Stimulated activated naive CD4-positive, alpha-beta T cell (primary cell): ENCODE measurements at regions not wholly inside any gene's neighbourhood (a gene's known extent, or its start where the extent isn't known, plus 50 kb on each side); places are given as distances from the start of the nearest gene placed in this dataset.

ENCODE experiments used
- DNase-seq, 6 experiments: peaks; one replicate each; lab custom pipeline; 2025; lab: John Stamatoyannopoulos, UW

DNA sequence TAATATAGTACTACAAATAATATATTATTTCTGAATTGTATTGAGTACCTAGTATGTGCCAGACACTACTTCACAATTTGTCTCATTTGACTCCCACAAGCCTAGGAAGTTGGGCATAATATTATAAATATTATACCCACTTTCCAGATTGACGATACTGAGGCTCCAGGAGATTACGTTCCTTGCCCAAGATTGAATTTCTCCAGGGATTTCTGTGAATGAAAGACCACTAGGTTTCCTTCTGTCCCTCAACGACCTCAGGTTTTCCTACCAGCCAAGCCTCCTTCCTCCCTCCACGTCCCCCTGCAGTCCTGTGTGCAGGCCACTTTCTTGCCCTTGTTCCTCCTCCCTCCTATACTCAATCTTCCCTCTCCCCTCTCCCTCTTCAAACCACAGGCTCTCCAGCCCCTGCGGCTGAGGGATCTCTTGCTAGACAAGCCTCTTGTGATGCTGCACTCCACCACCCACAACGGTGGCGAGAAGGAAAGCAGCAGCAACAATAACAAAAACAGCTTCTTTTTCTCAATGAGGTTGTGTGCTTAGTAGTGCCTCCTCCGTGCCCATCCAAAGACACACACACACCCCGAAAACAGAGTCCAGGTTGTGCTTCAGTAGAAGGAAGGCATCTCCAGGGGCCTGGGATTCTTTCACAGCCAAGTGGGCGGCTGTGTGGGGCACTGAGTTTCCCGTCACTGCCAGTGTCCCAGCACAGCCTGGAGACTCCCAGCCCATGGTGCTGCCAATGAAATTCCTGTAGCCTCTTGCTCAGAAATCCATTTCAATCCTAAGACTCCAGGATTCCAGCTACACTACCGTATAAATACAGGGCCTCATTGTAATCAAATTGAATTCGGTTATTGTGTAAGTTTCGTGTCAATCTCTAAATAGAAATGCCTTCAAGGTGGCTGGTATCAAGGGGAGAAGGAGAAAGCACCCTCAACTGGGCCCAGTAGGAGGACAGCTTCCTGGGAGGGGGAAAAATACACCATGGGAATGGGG lies 94.4 kb downstream of the NCR2 start:
- DNase-seq: no peak

DNA sequence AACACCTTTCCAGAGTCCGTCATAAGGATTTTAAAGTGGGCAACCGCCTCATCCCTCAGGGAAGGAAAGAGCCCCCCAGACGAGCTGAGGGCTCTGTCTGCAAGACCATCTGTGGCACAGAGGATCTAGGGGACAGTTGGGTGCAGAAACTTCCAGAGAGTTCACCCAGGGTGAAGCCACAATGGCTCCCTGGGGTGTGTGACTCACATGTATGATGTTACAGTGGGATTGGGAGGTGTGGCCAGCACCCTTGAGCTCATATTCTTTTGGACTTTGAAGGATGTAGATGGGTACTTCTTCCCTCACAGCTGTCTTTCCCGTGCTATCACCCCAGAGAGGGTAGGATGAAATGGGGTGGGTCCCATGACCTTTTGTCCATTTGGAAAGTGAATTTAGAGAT lies 95.5 kb downstream of the NCR2 start:
- DNase-seq: no peak

DNA sequence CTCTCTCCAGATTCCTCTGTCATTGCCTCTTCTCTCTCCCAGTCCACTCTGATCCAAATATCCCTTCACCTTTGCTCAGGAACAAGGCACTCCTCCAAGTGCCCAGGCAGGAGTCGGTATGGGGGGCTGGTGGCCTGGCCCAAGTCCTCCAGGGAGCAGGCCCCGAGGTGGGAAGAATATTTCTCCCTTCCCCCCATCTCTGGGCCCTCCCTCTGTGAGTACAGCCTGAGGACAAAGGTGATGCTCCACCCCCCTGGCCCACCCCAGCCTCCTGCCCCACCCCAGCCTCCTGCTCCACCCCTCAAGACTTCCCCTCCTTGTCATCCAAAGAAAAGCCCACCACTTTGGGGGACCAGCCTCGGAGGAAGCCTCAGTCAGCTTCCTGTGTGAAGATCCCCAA lies 96.9 kb downstream of the NCR2 start:
- DNase-seq: no peak

DNA sequence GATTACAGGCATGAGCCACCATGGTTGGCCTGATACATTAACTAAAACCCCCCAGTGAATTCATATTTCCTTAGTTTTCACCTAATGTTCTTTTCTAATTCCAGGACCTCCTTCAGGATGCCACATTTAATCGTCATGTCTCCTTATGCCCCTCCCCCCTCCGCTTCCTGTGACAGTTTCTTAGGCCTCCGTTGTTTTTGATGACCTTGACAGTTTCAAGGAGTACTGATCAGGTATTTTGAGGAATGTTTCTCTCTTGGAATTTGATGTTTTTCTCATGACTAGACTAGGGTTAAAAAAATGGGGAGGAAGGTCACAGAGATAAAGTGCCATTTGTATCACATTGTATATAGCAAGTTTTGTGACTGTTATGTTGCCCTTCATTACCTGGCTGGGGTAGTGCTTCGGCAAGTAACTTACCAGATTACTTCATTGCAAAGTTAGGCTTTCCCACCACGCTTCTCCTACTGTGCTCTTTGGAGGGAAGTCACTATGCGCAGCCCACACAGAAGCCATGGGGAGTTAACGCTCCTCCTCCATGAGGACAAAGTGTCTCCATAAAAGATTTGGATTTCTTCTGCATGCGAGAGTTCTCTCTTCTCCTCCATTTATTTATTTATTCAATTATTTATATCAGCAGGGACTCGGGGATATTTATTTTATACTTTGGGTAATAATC lies 99.5 kb downstream of the NCR2 start:
- DNase-seq: no peak

DNA sequence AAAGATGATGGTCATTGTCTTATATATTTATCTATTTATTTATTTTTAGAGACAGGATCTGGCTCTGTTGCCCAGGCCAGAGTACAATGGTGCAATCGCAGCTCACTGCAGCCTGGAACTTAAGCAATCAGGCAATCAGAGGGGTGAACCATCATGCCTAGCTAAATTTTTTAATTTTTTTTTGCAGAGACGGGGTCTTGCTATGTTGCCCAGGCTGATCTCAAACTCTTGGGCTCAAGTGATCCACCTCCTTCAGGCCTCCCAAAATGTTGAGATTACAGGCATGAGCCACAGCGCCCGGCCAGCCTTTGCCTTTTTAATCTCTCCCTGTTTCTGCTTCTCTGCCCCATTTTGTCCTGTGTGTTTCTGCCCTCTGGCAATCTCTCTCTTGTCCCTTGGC lies 102.2 kb downstream of the NCR2 start:
- no peak for DNase-seq

DNA sequence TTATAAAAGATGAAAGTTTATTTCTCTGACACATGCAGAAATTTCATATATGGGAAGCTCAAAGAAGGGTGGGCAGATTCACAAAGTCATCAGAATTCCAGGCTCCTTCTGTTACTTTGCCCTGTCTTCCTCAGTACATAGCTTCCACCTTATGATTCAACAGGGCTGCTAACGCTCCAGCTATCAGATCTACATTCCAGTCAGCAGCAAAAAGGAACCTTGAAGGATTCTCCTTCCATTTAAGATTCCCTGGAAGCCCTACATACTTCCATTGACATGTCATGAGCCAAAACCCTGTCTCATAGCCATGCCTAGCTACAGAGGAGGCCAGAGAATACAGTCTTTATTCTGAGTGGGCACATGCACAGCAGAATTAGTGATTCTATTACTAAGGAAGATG lies 103.3 kb downstream of the NCR2 start:
- DNase-seq: no peak

DNA sequence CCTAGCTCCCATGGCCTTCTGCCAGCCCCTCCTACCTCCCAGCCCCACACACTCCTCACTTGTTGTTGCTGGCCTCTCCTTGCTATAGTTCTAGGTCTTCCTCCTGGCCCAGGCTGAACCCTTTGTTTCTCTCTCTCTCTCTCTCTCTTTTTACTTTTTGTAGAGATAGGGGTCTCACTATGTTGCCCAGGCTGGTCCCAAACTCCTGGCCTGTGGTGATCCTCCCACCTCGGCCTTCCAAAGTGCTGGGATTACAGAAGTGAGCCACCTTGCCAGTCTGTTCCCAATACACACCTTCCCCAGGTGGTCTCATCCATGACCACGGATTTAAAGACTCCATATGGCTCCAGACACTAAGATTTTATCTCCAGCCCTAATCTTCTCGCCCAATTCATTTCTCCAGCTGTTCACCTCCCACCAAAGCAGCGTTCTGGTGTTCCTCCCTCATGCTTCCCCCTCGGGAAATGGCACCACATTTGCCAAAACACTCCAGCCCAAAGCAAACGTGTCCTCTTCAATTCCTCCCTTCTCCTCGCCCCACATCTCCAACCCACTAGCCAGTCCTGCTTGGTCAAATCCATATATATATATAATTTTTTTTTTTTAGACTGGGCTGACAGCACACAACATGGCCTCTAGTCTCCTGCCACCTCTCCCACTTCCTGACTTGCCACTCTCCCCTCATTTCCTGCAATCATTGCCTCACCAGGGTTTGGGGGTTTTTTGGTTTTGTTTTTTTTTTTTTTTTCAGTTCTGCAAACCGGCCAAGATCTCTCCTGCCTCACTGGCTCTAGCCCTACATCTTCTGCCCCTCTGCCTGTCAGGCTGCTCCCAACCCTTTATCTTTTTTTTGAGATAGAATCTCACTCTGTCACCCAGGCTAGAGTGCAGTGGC lies 104.4 kb downstream of the NCR2 start:
- no peak for DNase-seq

DNA sequence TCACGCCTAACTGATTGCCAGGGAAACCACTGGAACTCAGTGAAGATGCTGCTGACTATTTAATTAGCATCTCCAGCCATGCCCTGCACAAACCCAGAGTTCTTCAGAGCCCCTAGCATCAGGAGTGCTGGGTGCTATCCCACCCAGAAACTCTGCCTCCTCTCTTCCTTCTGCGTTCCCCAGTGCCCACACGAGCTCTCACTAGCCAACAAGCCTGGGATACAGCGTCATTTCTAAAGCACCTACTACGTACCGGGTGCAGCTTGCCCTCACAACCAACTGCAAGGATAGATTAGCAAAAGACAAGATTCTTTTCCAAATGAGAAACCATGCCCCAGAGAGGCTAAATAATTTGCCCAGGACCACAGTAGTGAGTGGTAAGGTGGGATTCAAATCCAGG lies 105.2 kb upstream of the FOXP4 start:
- no peak for DNase-seq

DNA sequence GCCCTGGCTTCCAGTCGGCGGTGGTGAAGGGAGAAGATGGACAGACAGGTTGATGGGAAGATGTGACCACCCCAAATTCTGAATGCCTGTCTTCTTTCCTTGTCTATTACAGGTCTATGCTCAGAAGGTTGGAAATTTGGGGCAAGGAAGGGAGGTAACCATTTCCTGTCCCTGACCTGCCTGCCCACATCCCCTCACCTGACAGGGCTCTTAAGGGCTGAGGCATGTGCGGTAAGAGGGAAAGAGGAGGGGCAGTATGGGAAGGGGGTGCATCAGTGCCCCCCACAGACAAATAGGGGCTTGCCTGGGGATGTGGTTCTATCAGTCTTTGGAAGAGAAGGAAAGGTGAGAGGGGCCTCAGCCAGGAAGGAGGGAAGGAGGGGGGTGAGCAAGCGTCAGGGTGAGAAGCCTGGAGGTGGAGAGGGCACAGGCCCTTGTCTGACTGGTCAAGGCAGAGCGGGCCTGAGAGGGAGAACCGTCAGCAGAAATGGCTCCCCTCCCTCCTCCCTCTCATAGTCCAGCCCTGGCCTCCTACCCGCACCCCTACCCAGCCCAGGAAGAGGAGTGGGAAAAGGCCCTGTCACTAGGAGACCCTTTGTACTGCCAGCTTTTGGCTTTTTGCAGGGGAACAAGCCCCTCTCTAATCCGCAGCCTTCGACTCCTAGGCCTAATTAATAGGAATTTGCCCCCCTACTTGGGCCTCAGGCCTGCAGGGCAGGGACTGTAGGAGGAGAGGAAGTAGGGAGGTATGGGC lies 104.4 kb upstream of the FOXP4 start:
- DNase-seq: peak in 1 of 6 experiments; percentile 14

DNA sequence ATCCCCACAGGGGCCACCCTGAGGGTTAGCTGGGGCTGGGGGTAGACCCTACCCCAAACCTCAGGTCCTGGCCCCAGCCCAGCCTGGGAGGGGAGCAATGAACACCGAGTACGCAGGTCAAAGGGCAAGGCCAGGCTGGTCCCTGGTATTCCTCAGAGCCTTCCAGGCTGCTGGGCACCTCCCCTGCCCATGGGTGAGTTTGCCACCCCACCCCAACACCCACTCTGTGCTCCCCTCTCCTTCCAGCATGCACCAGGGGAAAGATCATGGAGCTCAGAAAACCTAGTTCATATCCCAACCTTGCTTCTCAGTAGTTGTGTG lies 103.9 kb upstream of the FOXP4 start:
- peak in 1 of 6 experiments; percentile 6 for DNase-seq

DNA sequence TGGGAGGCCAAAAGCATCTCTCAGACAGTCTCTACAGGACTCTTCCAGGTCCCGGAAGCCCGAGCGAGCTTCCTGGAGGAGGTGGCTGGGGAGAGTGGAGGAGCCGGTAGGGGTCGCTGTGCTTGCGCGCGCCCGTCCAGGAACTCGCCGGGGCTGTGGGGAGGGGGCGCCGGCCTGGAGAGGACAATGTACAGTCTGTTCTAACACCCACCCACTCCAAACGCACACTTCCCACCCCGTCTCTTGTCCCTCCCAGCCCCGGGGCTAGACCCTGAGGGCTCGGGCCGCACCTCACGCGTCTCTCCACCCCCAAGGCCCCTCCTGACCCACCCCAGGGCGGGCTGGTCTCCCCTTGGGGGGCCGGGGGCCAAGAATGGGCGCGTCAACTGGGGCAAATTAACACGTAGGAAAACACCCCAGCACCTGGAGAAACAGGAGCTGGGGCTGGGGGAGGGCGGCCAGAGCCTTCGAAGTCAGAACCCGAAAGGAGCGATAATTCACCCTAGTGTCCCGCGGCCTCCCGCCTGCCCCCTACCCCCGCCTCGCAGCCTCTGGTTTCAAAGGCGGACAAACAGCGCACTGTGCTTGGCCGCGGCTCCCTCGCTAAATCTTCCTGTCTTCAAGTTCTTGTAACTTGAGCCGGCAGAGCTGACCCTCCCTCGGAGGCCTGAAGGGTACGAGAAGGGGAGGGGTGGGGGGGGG lies 103.2 kb upstream of the FOXP4 start:
- no peak for DNase-seq

DNA sequence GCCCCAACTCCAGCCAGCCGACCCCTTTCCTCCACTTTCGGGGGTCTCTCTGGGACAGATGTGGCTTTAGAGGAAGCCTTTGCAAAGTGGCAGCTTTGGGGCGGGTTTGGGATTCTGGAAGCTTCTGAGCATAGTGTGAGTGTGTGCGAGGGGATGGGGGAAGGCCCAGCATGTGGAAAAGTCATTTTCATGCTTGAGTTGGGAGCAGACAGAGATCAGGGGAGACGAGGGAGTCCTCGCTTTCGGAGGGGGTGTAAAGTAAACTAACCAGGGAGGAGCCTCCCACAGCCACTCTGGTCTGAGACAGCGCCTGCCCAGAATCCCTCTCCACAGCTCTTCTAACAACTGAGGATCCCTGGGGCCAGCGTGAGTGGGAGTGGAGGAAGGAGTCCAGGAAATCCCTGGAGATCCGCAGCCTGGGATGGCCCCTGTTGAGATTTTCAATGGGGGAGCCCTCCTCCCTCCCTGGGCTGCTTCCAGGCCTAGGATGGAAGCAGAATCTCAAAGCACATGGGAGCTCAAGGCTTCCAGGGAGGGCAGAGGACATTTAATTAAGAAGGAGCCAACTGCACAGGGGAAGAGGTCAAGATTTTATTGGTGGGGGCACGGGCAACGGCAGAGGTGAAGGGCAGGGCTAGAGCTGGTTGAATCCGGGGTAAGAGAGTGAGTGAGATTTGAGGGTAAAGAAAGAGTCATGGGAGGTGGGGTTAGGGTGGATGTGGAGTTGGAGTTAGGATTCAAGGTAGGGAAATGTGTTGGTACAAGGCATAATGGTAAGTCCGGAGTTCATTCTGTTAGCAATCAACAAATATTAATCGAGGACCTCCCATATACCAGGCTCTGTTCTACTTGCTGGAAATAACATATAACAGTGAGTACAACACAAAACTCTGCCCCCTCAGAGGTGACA lies 102.3 kb upstream of the FOXP4 start:
- no peak for DNase-seq

DNA sequence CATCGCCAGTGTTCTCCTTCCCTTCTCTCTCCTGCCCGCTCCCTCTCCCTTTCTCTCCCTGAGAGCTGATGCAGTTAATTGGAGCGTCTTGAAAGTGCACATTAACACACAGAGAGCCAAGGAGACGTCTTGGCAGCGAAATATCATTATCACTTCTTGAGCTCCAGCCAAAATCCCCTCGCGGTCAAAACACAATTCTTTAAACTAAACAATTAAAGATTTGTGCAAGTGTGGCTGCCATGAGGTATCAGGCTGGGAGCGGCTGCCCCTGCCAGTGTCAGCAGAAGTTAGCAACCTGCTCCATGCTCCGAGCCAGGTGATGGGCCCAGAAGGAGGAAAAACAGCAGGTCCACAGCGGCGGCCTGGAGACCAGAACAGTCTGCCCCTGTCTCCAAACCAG lies 100.9 kb upstream of the FOXP4 start:
- DNase-seq: no peak

DNA sequence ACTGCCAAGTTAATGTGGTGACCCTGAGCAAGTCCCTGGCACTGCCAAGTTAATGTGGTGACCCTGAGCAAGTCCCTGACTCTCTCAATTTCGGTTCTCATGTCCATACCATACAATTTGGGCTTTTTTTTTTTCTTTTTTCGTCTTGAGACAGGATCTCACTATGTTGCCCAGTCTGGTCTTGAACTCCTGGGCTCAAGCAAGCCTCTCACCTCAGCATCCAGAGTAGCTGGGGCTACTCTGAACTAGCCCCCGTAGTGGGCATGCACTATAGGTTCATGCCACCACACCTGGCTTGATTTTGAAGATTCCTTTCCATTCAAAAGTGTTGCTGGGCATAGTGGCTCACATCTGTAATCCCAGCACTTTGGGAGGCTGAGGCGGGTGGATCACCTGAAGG lies 100.0 kb upstream of the FOXP4 start:
- no peak for DNase-seq

DNA sequence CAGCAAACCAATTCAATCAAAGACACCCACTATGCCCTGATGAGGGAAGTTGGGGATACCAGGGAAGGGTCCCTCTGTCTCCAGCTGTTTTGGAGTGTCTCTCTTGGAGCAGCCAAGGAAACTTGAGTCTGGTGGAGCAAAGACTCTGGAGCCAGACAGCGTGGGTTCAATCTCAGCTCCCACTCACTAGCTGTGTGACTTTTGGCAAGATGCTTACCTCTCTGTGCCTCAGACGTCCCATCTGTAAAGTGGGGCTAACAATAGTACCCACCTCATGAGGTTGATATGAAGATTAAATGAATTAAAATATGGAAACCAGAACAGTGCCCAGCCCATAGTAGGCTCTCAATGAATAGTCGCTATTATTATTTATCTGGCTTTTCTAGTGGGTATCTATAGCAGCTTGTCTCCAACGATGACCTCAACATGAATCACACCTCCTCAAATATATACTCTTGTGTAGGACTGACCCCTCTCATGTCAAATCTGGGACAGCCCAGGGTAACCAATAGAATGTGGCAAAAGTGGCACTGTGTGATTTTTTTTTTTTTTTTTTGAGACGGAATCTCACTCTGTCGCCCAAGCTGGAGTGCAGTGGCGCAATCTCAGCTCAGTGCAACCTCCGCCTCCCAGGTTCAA lies 99.2 kb upstream of the FOXP4 start:
- DNase-seq: no peak

DNA sequence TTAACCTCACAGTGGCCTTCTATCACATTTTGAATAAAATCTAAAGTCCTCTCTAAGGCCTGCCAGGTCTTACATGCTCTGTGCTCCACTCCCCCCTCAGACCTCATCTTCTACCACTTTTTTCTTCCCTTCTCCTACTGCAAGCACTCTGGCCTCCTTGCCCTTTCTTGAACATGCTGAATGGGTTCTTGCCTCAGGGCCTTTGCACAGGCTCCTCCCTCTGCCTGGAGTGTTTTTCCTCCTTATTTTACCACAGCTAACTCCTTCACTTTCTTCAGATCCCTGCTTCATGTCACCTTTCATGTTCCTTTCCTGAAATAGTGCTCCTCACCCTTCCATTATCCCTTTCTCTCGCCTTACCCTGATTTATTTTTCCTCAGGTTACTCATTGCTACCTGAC lies 97.9 kb upstream of the FOXP4 start:
- no peak for DNase-seq

DNA sequence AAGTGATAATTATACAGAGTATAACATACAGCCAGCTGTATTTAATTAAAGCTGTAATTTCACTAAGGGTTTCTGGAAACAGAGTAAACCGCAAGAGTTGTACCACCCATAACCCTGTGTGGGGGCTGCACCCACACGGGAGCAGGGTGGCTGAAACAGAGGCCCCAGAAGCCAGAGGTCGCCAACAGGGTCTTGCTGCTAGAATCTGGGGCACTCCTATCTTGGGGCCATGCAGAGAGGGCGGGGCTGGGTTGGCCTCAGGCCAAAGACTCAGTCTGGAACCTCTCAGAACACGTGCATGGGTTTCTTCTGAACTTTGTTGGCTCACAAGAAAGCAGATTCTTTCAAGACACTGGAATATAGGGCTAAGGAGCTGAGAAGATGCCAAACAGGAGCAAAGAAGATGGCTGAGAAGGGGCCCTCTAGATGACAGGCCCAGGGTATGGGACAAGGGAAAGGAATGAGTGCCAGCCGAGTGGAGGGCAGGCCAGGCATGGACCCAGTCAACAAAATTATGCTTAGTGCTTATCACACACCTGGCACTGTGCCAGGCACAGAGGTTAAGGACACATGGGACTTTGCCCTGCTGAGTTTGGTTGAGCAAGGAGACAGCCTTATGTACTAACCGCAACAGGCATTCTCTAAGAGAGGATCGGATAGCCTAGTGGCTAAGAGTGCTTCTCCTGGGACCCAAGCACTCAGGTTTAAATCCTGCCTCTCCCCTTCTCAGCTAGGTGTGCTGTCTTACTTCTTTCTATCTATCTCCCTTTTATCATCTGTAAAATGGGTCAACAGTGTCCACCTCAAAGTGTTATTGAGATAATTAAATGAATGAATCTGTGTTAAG lies 96.6 kb upstream of the FOXP4 start:
- DNase-seq: no peak

DNA sequence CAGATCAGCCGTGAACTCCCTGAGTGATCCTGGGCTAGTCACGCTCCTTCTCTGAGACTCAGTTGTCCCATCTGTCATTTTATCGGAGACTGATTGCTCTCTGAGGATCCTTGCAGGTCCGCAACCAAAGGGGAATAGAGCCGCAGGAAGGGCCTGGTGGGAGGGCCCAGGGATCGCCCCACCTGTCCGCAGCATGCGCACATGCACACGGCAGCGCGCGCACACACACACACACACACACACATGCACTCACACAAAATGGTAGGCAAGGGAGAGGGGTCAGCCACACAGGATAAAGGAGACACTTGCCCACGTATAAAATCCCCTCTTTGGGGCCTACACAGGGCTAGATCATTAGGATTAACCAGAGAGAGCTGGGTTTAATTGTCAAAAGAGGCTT lies 95.6 kb upstream of the FOXP4 start:
- DNase-seq: no peak

DNA sequence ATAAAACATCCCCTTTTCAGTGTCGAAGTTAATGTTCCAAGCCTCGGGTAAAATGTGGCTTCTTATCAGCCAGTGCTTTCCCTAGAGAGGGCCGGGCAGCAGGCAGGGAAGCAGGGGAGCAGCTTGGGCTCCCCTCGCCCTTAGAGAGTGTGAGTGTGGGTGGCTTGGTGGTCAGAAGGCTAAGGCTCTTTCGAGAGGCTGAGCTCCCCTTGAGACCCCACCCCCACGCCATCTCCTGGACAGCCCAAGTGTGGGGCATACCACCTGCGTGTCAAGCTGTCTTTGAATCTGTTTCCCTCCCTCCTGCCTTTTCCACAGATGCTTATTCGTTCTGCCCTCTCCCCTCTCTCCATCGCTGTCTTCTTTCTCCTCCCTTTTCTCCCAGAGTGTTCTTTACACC lies 95.1 kb upstream of the FOXP4 start:
- DNase-seq: no peak
